Esophagus muscularis mucosa (tissue), 4 donors: ENCODE measurements at regions not wholly inside any gene's neighbourhood (a gene's known extent, or its start where the extent isn't known, plus 50 kb on each side); places are given as distances from the start of the nearest gene placed in this dataset.

ENCODE experiments used
- CTCF ChIP-seq, 3 experiments: fragments of 200-600 bp in 2 of 3; fragments of 450-650 bp in 1 of 3; sonication (generic) in 2 of 3; IDR thresholded peaks; one replicate each; pipeline ENCODE4 v1.5.1; 2017 to 2019; ENCODE audit warnings: antibody characterized with exemption in 3 of 3, mild to moderate bottlenecking in 2 of 3, moderate library complexity in 1 of 3
- EP300 ChIP-seq: sonication (generic); formaldehyde crosslinking; IDR thresholded peaks from one replicate; pipeline ENCODE4 v1.6.1; 2017; ENCODE audit warnings: antibody characterized with exemption
- POLR2A ChIP-seq: fragments of 450-650 bp; IDR thresholded peaks from one replicate; pipeline ENCODE4 v1.6.1; 2017; ENCODE audit warnings: antibody characterized with exemption, moderate library complexity, mild to moderate bottlenecking, low read depth

GRCh38 chr3:118488732-118489131, 545.9 kb downstream of the IGSF11 start:
- TF ChIP-seq POLR2A = no peak
- no peak for TF ChIP-seq CTCF (IDR thresholded peaks at IDR 0.05)
- TF ChIP-seq EP300 = no peak
